ENCODE measurements at regions not wholly inside any gene's neighbourhood (a gene's known extent, or its start where the extent isn't known, plus 50 kb on each side); places are given as distances from the start of the nearest gene placed in this dataset.
"Not testable (repeated sequence)": the region's sequence is repeated elsewhere in the genome, so short reads cannot be mapped to it uniquely, and the experiment has no call there.

- H3K27ac Mint-ChIP-seq, result no peak overlapping the region
- TF ChIP-seq CTCF (IDR thresholded peaks at IDR 0.05), result no peak
- peaks cover 30% of the 10 kb centered on the region for H3K27me3 Mint-ChIP-seq (ENCODE audit: low read depth, poor library complexity)
- H3K4me1 Mint-ChIP-seq, result no peaks in the 10 kb centered on the region
- no peaks in the 10 kb centered on the region for H3K36me3 Mint-ChIP-seq (ENCODE audit: low read depth)
- H3K9me3 Mint-ChIP-seq, result no peaks in the 10 kb centered on the region
- H3K4me3 Mint-ChIP-seq, result no peak overlapping the region
- no peak for DNase-seq
These were observed 147.1 kb upstream of the GRIK3 start for GRCh38 chr1:37181425-37181824.

- Mint-ChIP-seq H3K4me1 (no peaks in the 10 kb centered on the region), H3K4me3 (no peak overlapping the region), H3K36me3 (ENCODE audit: low read depth) (no peaks in the 10 kb centered on the region), H3K9me3 (no peaks in the 10 kb centered on the region), H3K27ac (no peak overlapping the region), H3K27me3 (ENCODE audit: low read depth, poor library complexity) (peaks cover 13% of the 10 kb centered on the region)
- no peak for DNase-seq
- no peak for TF ChIP-seq CTCF (IDR thresholded peaks at IDR 0.05)
These were observed 150.5 kb upstream of the GRIK3 start for GRCh38 chr1:37184789-37185188.

GRCh38 chr1:37186246-37186756 is 152.0 kb upstream of the GRIK3 start:
- H3K4me1 Mint-ChIP-seq, result no peaks in the 10 kb centered on the region

GRCh38 chr1:37189111-37189510 is 154.8 kb upstream of the GRIK3 start:
- DNase-seq, result no peak
- TF ChIP-seq CTCF (IDR thresholded peaks at IDR 0.05), result no peak
- Mint-ChIP-seq H3K36me3 (ENCODE audit: low read depth) (no peaks in the 10 kb centered on the region), H3K27me3 (ENCODE audit: low read depth, poor library complexity) (peaks cover 13% of the 10 kb centered on the region), H3K27ac (no peak overlapping the region), H3K4me1 (no peaks in the 10 kb centered on the region), H3K4me3 (no peak overlapping the region), H3K9me3 (peaks cover 11% of the 10 kb centered on the region)

More at GRCh38 chr1:37186246-37186756, 152.0 kb upstream of the GRIK3 start:
- no peak for TF ChIP-seq CTCF (IDR thresholded peaks at IDR 0.05)
- no peak for DNase-seq
- Mint-ChIP-seq H3K4me3 (no peak overlapping the region), H3K27ac (no peak overlapping the region), H3K9me3 (no peaks in the 10 kb centered on the region), H3K27me3 (ENCODE audit: low read depth, poor library complexity) (peaks cover 14% of the 10 kb centered on the region), H3K36me3 (ENCODE audit: low read depth) (no peaks in the 10 kb centered on the region)

GRCh38 chr1:37197411-37197810 is 163.1 kb upstream of the GRIK3 start:
- no peak overlapping the region for H3K4me3 Mint-ChIP-seq
- peaks cover 12% of the 10 kb centered on the region for H3K27me3 Mint-ChIP-seq (ENCODE audit: low read depth, poor library complexity)
- no peaks in the 10 kb centered on the region for H3K4me1 Mint-ChIP-seq
- H3K9me3 Mint-ChIP-seq, result peaks cover 14% of the 10 kb centered on the region
- TF ChIP-seq CTCF (IDR thresholded peaks at IDR 0.05), result no peak
- H3K27ac Mint-ChIP-seq, result no peak overlapping the region
- no peaks in the 10 kb centered on the region for H3K36me3 Mint-ChIP-seq (ENCODE audit: low read depth)
- no peak for DNase-seq

- not testable (repeated sequence) for H3K36me3 Mint-ChIP-seq (ENCODE audit: low read depth); H3K4me3 Mint-ChIP-seq; H3K27ac Mint-ChIP-seq; DNase-seq; H3K27me3 Mint-ChIP-seq (ENCODE audit: low read depth, poor library complexity); H3K4me1 Mint-ChIP-seq
- H3K9me3 Mint-ChIP-seq, result peaks cover 20% of the 10 kb centered on the region
These were observed 180.0 kb upstream of the GRIK3 start for GRCh38 chr1:37214305-37214704.

All from nephron progenitor cell (in vitro differentiated cells).